ENCODE measurements at regions not wholly inside any gene's neighbourhood (a gene's known extent, or its start where the extent isn't known, plus 50 kb on each side); places are given as distances from the start of the nearest gene placed in this dataset.

DNA sequence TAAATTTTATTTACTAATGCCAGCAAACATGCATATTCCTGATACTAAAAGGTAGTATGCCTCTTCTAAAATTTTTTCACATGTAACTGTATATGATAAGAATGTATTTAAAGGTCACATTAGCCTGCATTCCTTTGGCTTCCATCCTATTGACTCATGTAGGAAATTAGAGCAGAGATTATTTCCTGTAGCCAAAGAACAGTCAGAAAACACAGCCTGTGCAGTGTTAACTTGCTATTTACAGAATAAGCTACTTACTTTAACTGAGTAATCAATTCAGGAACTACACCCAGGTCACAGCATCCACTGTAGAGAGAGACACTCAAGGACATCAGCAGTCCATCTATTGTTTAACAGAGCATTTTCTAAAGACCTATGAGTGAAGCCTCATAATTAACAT lies 154.5 kb upstream of the ADGRL4 start:
- TF ChIP-seq, protein P1, sequence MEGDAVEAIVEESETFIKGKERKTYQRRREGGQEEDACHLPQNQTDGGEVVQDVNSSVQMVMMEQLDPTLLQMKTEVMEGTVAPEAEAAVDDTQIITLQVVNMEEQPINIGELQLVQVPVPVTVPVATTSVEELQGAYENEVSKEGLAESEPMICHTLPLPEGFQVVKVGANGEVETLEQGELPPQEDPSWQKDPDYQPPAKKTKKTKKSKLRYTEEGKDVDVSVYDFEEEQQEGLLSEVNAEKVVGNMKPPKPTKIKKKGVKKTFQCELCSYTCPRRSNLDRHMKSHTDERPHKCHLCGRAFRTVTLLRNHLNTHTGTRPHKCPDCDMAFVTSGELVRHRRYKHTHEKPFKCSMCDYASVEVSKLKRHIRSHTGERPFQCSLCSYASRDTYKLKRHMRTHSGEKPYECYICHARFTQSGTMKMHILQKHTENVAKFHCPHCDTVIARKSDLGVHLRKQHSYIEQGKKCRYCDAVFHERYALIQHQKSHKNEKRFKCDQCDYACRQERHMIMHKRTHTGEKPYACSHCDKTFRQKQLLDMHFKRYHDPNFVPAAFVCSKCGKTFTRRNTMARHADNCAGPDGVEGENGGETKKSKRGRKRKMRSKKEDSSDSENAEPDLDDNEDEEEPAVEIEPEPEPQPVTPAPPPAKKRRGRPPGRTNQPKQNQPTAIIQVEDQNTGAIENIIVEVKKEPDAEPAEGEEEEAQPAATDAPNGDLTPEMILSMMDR (IDR thresholded peaks at IDR 0.05), result no peak
- no peak for TF ChIP-seq POLR2AphosphoS5 (IDR thresholded peaks at IDR 0.05)
- TF ChIP-seq POLR2A (IDR thresholded peaks at IDR 0.05; ENCODE audit: low read depth), result no peak
- no peak for TF ChIP-seq EP300 (IDR thresholded peaks at IDR 0.05)
